Activated CD4-positive, alpha-beta T cell treated with anti-CD3 and anti-CD28 coated beads, Interleukin-2, amount 50 U/mL, for 4 hours (primary cell): ENCODE measurements at regions not wholly inside any gene's neighbourhood (a gene's known extent, or its start where the extent isn't known, plus 50 kb on each side); places are given as distances from the start of the nearest gene placed in this dataset.
"Not testable (repeated sequence)": the region's sequence is repeated elsewhere in the genome, so short reads cannot be mapped to it uniquely, and the experiment has no call there.

Experiments used
- DNase-seq, 2 experiments: peaks; one replicate each; pipeline ENCODE4 v3.0.0-alpha.2; 2020

GRCh38 chr2:18977409-18977808, 381.0 kb downstream of the OSR1 start:
- DNase-seq, result no peak

- DNase-seq, result no peak
Observed at GRCh38 chr2:18976168-18976961, 382.1 kb downstream of the OSR1 start.

- no peak for DNase-seq
Observed at GRCh38 chr2:18975506-18976167, 382.8 kb downstream of the OSR1 start.

- no peak for DNase-seq
Observed at GRCh38 chr2:18971628-18972027, 382.3 kb upstream of the NT5C1B start.

GRCh38 chr2:18971069-18971378, 381.7 kb upstream of the NT5C1B start:
- DNase-seq, result no peak

- no peak for DNase-seq
Observed at GRCh38 chr2:18966131-18966530, 376.8 kb upstream of the NT5C1B start.

GRCh38 chr2:18963739-18964256, 374.4 kb upstream of the NT5C1B start:
- not testable (repeated sequence) for DNase-seq

- no peak for DNase-seq
Observed at GRCh38 chr2:18961991-18962421, 372.6 kb upstream of the NT5C1B start.

GRCh38 chr2:18959952-18960717, 370.8 kb upstream of the NT5C1B start:
- DNase-seq, result no peak

GRCh38 chr2:18959200-18959599, 369.8 kb upstream of the NT5C1B start:
- DNase-seq, result no peak

GRCh38 chr2:18957909-18958308, 368.5 kb upstream of the NT5C1B start:
- DNase-seq, result no peak

- DNase-seq, result no peak
Observed at GRCh38 chr2:18950361-18950851, 361.0 kb upstream of the NT5C1B start.

GRCh38 chr2:18949871-18950270, 360.5 kb upstream of the NT5C1B start:
- DNase-seq, result no peak

GRCh38 chr2:18940184-18940583, 350.8 kb upstream of the NT5C1B start:
- no peak for DNase-seq

GRCh38 chr2:18939740-18940139, 350.4 kb upstream of the NT5C1B start:
- not testable (repeated sequence) for DNase-seq

GRCh38 chr2:18934886-18935285, 345.5 kb upstream of the NT5C1B start:
- DNase-seq, result no peak

- no peak for DNase-seq
Observed at GRCh38 chr2:18932853-18933252, 343.5 kb upstream of the NT5C1B start.

- no peak for DNase-seq
Observed at GRCh38 chr2:18930971-18931370, 341.6 kb upstream of the NT5C1B start.

GRCh38 chr2:18927525-18928232, 338.3 kb upstream of the NT5C1B start:
- no peak for DNase-seq

GRCh38 chr2:18926631-18927524, 337.5 kb upstream of the NT5C1B start:
- no peak for DNase-seq

- no peak for DNase-seq
Observed at GRCh38 chr2:18925296-18925695, 335.9 kb upstream of the NT5C1B start.

- DNase-seq, result no peak
Observed at GRCh38 chr2:18924886-18925285, 335.5 kb upstream of the NT5C1B start.
